WI38 (cell line): ENCODE measurements at regions not wholly inside any gene's neighbourhood (a gene's known extent, or its start where the extent isn't known, plus 50 kb on each side); places are given as distances from the start of the nearest gene placed in this dataset.

ENCODE experiments used
- H3K4me3 ChIP-seq: 2 replicates; pipeline ENCODE4 v1.5.1; 2011; ENCODE audit warnings: low read depth, mild to moderate bottlenecking, control low read depth, low read length
- CTCF ChIP-seq: IDR thresholded peaks from 2 replicates; pipeline ENCODE4 v1.5.1; 2012; ENCODE audit warnings: low read depth, mild to moderate bottlenecking, control low read depth, low read length

- H3K4me3 ChIP-seq: no peak overlapping the region
- TF ChIP-seq CTCF: no peak
Measured at GRCh38 chr2:145464866-145465265, 944.9 kb upstream of the ZEB2 start.

- H3K4me3 ChIP-seq: no peak overlapping the region
- TF ChIP-seq CTCF: no peak
Measured at GRCh38 chr2:145460112-145460511, 940.2 kb upstream of the ZEB2 start.

GRCh38 chr2:145431181-145431951, 911.4 kb upstream of the ZEB2 start:
- TF ChIP-seq CTCF: no peak
- H3K4me3 ChIP-seq: no peak overlapping the region

GRCh38 chr2:145423809-145424208, 903.9 kb upstream of the ZEB2 start:
- H3K4me3 ChIP-seq: no peak overlapping the region

GRCh38 chr2:145422576-145422975, 902.7 kb upstream of the ZEB2 start:
- no peak overlapping the region for H3K4me3 ChIP-seq
- no peak for TF ChIP-seq CTCF

More at GRCh38 chr2:145423809-145424208, 903.9 kb upstream of the ZEB2 start:
- no peak for TF ChIP-seq CTCF

GRCh38 chr2:145421841-145422240, 901.9 kb upstream of the ZEB2 start:
- no peak for TF ChIP-seq CTCF
- H3K4me3 ChIP-seq: no peak overlapping the region

- no peak for TF ChIP-seq CTCF
Measured at GRCh38 chr2:145416640-145417039, 896.7 kb upstream of the ZEB2 start.

More at GRCh38 chr2:145416640-145417039, 896.7 kb upstream of the ZEB2 start:
- H3K4me3 ChIP-seq: no peak overlapping the region
